Adipocyte (in vitro differentiated cells): ENCODE measurements at regions not wholly inside any gene's neighbourhood (a gene's known extent, or its start where the extent isn't known, plus 50 kb on each side); places are given as distances from the start of the nearest gene placed in this dataset.
"Not testable (repeated sequence)": the region's sequence is repeated elsewhere in the genome, so short reads cannot be mapped to it uniquely, and the experiment has no call there.

Experiments
- DNase-seq: peaks from one replicate; pipeline ENCODE4 v3.0.0-alpha.2; 2015; ENCODE audit warnings: low read depth
- H3K27me3 ChIP-seq: replicated peaks from 2 replicates; pipeline ENCODE4 v1.7.0; 2013; ENCODE audit warnings: mild to moderate bottlenecking, low read length, moderate library complexity; ENCODE audit not compliant: control insufficient read depth, insufficient read depth
- H3K36me3 ChIP-seq: 2 replicates; pipeline ENCODE4 v1.7.0; 2013; ENCODE audit warnings: low read length, mild to moderate bottlenecking, moderate library complexity; ENCODE audit not compliant: control insufficient read depth, insufficient read depth, severe bottlenecking
- H3K4me1 ChIP-seq: 2 replicates; pipeline ENCODE4 v1.7.0; 2013; ENCODE audit warnings: mild to moderate bottlenecking, low read length, moderate library complexity; ENCODE audit not compliant: control insufficient read depth, insufficient read depth
- H3K4me3 ChIP-seq: 2 replicates; pipeline ENCODE4 v1.7.0; 2013; ENCODE audit warnings: mild to moderate bottlenecking, low read length, moderate library complexity
- H3K9ac ChIP-seq: 2 replicates; pipeline ENCODE4 v1.7.0; 2013; ENCODE audit warnings: mild to moderate bottlenecking, low read length, moderate library complexity
- H3K9me3 ChIP-seq: 2 replicates; pipeline ENCODE4 v1.7.0; 2013; ENCODE audit warnings: mild to moderate bottlenecking, low read length, moderate library complexity; ENCODE audit not compliant: control insufficient read depth

DNA sequence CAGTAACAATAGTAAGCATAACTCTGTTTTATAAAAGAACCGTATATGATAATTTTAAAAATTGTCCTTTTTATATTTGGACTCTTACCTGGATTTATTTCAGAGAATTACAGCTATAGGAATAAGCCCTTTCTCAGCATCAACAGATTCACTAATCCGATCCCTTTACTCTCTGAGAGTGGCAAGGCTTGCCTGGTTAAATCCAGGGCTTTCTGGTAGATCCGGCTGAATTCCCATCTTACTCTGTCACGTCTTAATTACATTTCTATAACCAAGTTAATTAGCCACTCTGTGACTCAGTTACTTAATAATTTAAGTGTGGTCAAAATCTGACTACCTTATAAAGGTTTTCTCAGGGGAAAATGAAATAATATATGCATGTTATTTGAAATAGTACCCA is 294.7 kb downstream of the FRK start:
- Histone ChIP-seq H3K9me3 (peaks cover 11% of the 10 kb centered on the region), H3K4me1 (peaks cover 5% of the 10 kb centered on the region), H3K4me3 (no peak overlapping the region), H3K36me3 (no peaks in the 10 kb centered on the region), H3K27me3 (no peaks in the 10 kb centered on the region), H3K9ac (no peak overlapping the region)
- DNase-seq: no peak

DNA sequence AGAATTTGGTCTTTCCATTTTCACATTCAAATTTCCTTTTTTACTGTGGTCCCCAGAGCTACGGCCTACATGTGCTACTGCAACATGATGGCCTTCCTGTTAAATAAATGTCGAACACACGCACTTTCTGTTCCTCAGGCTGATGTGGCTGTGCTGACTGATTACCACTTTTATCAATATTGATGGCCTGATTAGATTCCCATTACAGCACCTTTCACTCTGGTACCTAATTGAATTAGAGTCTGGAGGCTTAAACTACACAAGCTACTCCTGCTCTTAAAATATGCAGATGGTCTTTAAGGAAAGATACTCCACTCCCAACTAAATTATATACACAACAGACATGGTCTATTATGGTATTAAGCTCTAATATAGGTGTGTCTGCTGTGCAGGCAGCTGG is 301.6 kb downstream of the FRK start:
- peaks cover 11% of the 10 kb centered on the region for H3K9me3 ChIP-seq
- H3K4me1 ChIP-seq: no peaks in the 10 kb centered on the region
- no peaks in the 10 kb centered on the region for H3K27me3 ChIP-seq
- H3K4me3 ChIP-seq: no peak overlapping the region
- DNase-seq: no peak
- no peaks in the 10 kb centered on the region for H3K36me3 ChIP-seq
- no peak overlapping the region for H3K9ac ChIP-seq

DNA sequence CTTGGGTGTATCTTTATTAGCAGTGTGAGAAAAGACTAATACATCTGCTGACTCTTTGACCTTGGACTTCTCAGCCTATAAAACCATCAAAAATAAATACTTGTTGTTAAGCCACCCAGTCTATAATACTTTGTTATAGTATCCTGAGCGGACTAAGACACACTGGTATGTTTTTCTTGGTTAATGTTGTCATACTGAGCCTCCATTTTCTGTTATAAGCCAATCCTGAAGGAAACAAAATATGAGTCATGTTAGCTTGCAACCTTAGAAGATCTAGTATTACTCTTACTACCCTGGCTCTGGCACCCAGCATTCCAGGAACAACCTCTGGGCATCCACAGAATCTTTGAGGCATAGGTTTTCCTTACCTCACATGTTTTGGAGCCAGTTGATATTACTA is 307.2 kb downstream of the FRK start:
- Histone ChIP-seq H3K4me1 (no peaks in the 10 kb centered on the region), H3K9me3 (no peaks in the 10 kb centered on the region), H3K4me3 (no peak overlapping the region), H3K9ac (no peak overlapping the region), H3K36me3 (no peaks in the 10 kb centered on the region), H3K27me3 (no peaks in the 10 kb centered on the region)
- DNase-seq: peak; percentile 8

DNA sequence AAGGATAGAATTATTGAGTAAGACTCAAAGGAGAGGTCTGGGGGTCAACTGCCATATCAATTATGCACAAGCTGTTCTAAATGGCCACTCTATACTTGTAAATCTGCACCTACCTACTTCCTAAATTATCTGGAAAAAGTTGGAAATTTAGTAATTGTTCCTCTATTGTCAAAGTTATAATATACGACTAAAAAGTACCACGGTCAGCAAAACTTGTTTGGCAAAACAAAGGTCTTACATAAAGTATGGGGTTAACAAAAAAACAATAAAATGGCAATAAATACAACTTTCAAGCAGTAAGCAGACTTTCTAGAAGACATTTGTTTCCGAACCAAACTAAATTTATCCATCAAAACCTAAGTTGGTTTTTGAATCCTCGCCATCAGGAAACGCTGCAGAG is 309.7 kb downstream of the FRK start:
- no peaks in the 10 kb centered on the region for H3K27me3 ChIP-seq
- no peak for DNase-seq
- H3K4me1 ChIP-seq: no peaks in the 10 kb centered on the region
- H3K36me3 ChIP-seq: no peaks in the 10 kb centered on the region
- no peaks in the 10 kb centered on the region for H3K9me3 ChIP-seq
- H3K9ac ChIP-seq: no peak overlapping the region
- H3K4me3 ChIP-seq: no peak overlapping the region

DNA sequence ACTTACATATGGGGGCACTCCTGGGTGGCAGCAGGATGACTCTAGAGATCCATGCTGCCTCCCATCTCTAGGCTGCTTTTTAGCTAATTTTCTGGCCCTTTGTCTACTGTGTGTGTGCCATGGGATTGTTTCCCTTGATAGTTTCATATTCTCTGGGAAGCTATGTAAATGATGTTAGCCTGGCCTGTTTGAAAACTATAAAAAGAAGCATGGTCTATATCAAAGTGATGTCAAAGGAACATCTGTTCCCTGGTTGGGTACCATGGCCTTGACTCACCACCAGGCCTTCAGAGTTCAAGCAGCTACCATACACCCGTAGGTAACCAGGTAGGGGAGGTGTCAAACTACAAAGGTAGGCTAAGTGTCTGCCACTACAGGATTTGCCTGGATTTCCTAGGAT is 310.4 kb downstream of the FRK start:
- H3K4me1 ChIP-seq: no peaks in the 10 kb centered on the region
- no peak for DNase-seq
- no peak overlapping the region for H3K9ac ChIP-seq
- no peaks in the 10 kb centered on the region for H3K27me3 ChIP-seq
- H3K9me3 ChIP-seq: no peaks in the 10 kb centered on the region
- no peaks in the 10 kb centered on the region for H3K36me3 ChIP-seq
- H3K4me3 ChIP-seq: no peak overlapping the region

DNA sequence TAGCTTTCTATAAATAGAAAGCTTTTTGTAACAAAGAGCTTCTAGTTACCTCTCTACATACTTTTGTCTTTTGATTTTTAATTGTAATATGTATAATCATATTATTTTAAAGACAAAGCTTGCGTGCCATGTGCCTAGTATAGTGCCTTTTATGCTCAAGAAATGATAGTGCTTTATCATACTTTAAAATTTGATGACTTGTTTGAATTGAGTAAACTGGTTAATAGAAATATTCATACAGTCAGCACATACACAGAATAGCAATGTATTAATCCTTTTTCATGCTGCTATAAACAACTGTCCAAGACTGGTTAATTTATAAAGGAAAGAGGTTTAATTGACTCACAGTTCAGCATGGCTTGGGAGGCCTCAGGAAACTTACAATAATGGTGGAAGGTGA is 313.0 kb downstream of the FRK start:
- H3K27me3 ChIP-seq: no peaks in the 10 kb centered on the region
- no peak for DNase-seq
- no peaks in the 10 kb centered on the region for H3K36me3 ChIP-seq
- H3K4me1 ChIP-seq: no peaks in the 10 kb centered on the region
- no peak overlapping the region for H3K4me3 ChIP-seq
- no peaks in the 10 kb centered on the region for H3K9me3 ChIP-seq
- H3K9ac ChIP-seq: no peak overlapping the region

DNA sequence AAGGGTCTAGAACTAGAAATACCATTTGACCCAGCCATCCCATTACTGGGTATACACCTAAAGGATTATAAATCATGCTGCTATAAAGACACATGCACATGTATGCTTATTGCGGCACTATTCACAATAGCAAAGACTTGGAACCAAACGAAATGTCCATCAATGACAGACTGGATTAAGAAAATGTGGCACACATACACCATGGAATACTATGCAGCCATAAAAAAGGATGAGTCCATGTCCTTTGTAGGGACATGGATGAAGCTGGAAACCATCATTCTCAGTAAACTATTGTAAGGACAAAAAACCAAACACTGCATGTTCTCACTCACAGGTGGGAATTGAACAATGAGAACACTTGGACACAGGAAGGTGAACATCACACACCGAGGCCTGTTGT is 314.1 kb downstream of the FRK start:
- not testable (repeated sequence) for H3K9ac ChIP-seq, H3K27me3 ChIP-seq, H3K9me3 ChIP-seq, DNase-seq, H3K4me3 ChIP-seq, H3K36me3 ChIP-seq, H3K4me1 ChIP-seq

DNA sequence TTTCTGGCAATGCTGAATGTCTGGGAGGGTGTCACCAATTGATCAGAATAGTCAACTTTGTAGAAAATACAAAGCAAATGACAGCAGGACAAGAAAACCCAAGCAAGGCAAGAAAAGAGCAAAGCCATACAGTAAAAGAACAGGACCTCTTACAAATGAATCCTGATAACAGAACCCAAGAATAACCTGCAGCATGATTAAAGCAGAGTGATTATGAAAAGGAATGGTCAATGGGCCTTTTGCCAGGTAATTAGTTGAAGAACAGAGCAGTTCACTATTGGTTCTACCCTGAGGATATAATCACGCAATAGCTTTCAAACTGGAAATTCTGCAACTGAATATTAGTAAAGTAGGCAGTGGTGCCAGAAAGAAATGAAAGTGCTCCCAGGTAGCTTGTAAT is 319.8 kb downstream of the FRK start:
- Histone ChIP-seq H3K9me3 (peaks cover 3% of the 10 kb centered on the region), H3K9ac (no peak overlapping the region), H3K36me3 (no peaks in the 10 kb centered on the region), H3K27me3 (no peaks in the 10 kb centered on the region), H3K4me1 (no peaks in the 10 kb centered on the region), H3K4me3 (no peak overlapping the region)
- no peak for DNase-seq

DNA sequence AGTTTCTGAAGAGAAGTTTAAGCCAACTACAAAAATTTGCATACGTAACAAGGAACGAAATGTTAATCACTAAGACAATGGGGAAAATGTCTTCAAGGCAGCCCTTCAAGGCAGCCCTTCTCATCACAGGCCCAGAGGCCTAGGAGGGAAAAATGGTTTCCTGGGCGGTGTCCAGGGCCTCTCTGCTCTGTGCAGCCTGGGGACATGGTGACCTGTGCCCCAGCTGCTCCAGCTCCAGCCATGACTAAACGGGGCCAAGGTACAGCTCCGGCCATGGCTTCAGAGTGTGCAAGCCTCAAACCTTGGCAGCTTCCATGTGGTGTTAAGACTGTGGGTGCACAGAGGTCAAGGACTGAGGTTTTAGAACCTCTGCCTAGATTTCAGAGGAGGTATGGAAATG is 325.1 kb downstream of the FRK start:
- H3K36me3 ChIP-seq: no peaks in the 10 kb centered on the region
- no peaks in the 10 kb centered on the region for H3K27me3 ChIP-seq
- no peaks in the 10 kb centered on the region for H3K4me1 ChIP-seq
- H3K4me3 ChIP-seq: no peak overlapping the region
- H3K9ac ChIP-seq: no peak overlapping the region
- H3K9me3 ChIP-seq: peaks cover 7% of the 10 kb centered on the region
- DNase-seq: no peak

DNA sequence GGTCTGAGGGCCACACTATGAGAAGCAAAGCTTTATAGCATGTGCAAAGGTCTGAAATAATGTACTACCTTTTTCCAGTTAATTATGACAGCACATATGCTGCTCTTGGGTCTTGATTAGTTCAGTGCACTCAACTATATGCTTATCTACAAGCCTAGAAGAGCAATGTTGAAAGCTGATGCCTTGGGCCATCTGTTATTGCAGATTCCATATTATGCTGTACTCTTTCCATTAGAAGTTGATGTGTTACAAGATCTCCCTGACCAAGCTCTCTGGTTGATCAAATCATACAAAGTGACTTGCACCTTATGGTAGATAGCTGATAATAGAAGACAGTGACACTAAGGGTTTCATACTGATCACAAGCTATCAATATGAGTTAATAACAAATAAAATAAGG is 327.3 kb downstream of the FRK start:
- Histone ChIP-seq H3K27me3 (no peaks in the 10 kb centered on the region), H3K4me1 (no peaks in the 10 kb centered on the region), H3K36me3 (no peaks in the 10 kb centered on the region), H3K9me3 (peaks cover 7% of the 10 kb centered on the region), H3K4me3 (no peak overlapping the region), H3K9ac (no peak overlapping the region)
- no peak for DNase-seq

DNA sequence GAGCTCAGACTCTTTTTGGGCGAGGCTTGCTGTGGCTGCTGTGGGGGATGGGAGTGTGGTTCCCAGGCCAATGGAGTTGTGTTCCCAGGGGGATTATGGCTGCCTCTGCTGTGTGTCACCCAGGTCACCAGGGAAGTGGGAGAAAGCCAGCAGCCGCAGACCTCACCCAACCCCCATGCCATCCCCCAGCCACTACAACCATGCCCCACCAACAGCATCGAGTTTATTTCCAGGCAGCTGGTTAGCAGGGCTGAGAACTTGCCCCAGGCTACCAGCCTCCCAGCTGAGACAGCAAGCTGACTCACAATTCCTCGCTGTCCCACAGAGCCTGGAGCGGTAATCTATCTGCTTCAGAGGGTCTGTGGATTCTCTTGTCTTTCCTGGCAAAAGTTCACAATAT is 331.7 kb downstream of the FRK start:
- Histone ChIP-seq H3K4me1 (no peaks in the 10 kb centered on the region), H3K4me3 (no peak overlapping the region), H3K36me3 (no peaks in the 10 kb centered on the region), H3K9ac (no peak overlapping the region), H3K9me3 (no peaks in the 10 kb centered on the region), H3K27me3 (no peaks in the 10 kb centered on the region)
- DNase-seq: no peak

DNA sequence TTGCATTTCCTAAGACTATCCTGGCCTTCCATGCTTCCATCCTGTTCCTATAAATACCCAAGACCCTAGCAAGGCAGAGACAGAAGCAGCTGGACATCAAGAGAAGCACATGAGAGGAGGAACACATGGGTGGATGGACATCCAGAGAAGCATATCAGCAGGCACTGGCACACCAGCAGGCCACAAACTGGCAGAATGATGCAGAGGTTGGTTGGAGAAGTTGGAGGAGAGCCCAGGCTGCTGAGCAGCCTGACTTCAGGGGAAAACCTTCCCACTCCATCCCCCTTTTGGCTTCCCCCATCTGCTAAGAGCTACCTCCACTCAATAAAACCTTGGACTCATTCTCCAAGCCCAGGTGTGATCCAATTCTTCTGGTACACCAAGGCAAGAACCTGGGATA is 332.5 kb downstream of the FRK start:
- no peaks in the 10 kb centered on the region for H3K9me3 ChIP-seq
- no peak for DNase-seq
- H3K36me3 ChIP-seq: no peaks in the 10 kb centered on the region
- no peaks in the 10 kb centered on the region for H3K4me1 ChIP-seq
- no peaks in the 10 kb centered on the region for H3K27me3 ChIP-seq
- H3K9ac ChIP-seq: no peak overlapping the region
- H3K4me3 ChIP-seq: no peak overlapping the region
